ENCODE measurements at regions not wholly inside any gene's neighbourhood (a gene's known extent, or its start where the extent isn't known, plus 50 kb on each side); places are given as distances from the start of the nearest gene placed in this dataset.
A peak's percentile ranks its signal among the peaks of the same experiment; 100 is the strongest.

DNA sequence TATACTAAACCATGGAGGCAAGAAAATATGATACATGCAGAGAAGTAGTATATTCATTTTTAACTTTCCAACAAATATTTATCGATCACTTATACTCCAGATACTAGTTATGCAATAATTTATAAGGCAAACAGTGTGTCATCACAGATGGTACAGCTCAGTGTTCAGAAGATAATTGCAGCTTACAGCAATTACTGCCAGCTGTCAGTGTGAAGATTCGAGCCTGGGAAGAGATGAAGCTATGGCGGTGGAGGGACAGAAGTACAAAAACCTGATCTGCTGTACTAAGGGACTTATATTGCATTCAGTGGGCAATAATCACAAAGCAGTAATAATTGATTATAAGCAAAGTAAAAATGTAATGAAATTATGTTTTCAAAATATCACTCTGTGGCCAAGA, 170.6 kb upstream of the EPHA3 start:
- H3K9me2 ChIP-seq (ENCODE audit: insufficient read depth, low read length) = no peaks in the 10 kb centered on the region
- H3F3A ChIP-seq (ENCODE audit: insufficient read depth, low read length, poor library complexity, severe bottlenecking) = no peaks in the 10 kb centered on the region
- H2AFZ ChIP-seq (ENCODE audit: low read depth, low read length) = no peak overlapping the region
- no peaks in the 10 kb centered on the region for H3K9me3 ChIP-seq (ENCODE audit: low read length)
- H3K79me2 ChIP-seq (replicated peaks; ENCODE audit: insufficient read depth, low read length) = no peaks in the 10 kb centered on the region
- H3K9ac ChIP-seq (ENCODE audit: low read length) = no peak overlapping the region
- H3K36me3 ChIP-seq (ENCODE audit: insufficient read depth, low read length) = no peaks in the 10 kb centered on the region
- no peaks in the 10 kb centered on the region for H4K20me1 ChIP-seq (ENCODE audit: insufficient read depth)
- H3K27me3 ChIP-seq (ENCODE audit: insufficient read depth, low read depth, low read length) = no peaks in the 10 kb centered on the region
- TF ChIP-seq EP300 (conservative IDR thresholded peaks at IDR 0.05; ENCODE audit: poor library complexity, severe bottlenecking) (peak; percentile 19), POLR2AphosphoS5 (IDR thresholded peaks at IDR 0.05) (peak; percentile 52), MXI1 (conservative IDR thresholded peaks at IDR 0.05; ENCODE audit: poor library complexity, severe bottlenecking) (no peak)
- peak overlapping the region; percentile 38 for H3K27ac ChIP-seq (ENCODE audit: low read length)
- no peak overlapping the region for H3K4me2 ChIP-seq (ENCODE audit: low read length)
- H3K4me3 ChIP-seq (ENCODE audit: low read length) = no peak overlapping the region

DNA sequence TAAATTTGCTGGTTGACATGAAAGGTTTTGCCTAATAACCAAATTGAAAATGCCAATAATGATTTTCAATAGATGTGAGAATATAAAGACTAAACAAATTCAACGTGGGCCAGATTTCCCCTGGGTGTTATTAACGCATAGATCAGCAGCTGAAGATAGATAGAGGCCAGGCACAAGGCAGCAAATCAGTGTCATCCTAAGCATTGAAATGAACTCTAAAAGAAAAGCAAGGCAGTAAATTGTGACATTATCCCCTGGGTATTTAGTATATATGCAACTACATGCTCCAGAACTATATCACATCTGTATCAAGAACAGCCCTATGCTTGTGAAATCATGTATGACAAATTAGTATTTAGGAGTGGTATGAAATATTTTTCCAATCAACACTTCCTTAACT, 167.1 kb upstream of the EPHA3 start:
- H3K9me2 ChIP-seq (ENCODE audit: insufficient read depth, low read length) = no peaks in the 10 kb centered on the region
- no peaks in the 10 kb centered on the region for H3K79me2 ChIP-seq (replicated peaks; ENCODE audit: insufficient read depth, low read length)
- no peak overlapping the region for H2AFZ ChIP-seq (ENCODE audit: low read depth, low read length)
- TF ChIP-seq EZH2 (IDR thresholded peaks at IDR 0.05; ENCODE audit: borderline replicate concordance, insufficient read depth, low read length, poor library complexity, severe bottlenecking) (no peak), POLR2AphosphoS5 (IDR thresholded peaks at IDR 0.05) (no peak), SMC3 (conservative IDR thresholded peaks at IDR 0.05; ENCODE audit: poor library complexity) (no peak), MXI1 (conservative IDR thresholded peaks at IDR 0.05; ENCODE audit: poor library complexity, severe bottlenecking) (no peak), EP300 (conservative IDR thresholded peaks at IDR 0.05; ENCODE audit: poor library complexity, severe bottlenecking) (no peak), TAF1 (IDR thresholded peaks at IDR 0.05; ENCODE audit: low read depth) (no peak)
- TF ChIP-seq, protein P1, sequence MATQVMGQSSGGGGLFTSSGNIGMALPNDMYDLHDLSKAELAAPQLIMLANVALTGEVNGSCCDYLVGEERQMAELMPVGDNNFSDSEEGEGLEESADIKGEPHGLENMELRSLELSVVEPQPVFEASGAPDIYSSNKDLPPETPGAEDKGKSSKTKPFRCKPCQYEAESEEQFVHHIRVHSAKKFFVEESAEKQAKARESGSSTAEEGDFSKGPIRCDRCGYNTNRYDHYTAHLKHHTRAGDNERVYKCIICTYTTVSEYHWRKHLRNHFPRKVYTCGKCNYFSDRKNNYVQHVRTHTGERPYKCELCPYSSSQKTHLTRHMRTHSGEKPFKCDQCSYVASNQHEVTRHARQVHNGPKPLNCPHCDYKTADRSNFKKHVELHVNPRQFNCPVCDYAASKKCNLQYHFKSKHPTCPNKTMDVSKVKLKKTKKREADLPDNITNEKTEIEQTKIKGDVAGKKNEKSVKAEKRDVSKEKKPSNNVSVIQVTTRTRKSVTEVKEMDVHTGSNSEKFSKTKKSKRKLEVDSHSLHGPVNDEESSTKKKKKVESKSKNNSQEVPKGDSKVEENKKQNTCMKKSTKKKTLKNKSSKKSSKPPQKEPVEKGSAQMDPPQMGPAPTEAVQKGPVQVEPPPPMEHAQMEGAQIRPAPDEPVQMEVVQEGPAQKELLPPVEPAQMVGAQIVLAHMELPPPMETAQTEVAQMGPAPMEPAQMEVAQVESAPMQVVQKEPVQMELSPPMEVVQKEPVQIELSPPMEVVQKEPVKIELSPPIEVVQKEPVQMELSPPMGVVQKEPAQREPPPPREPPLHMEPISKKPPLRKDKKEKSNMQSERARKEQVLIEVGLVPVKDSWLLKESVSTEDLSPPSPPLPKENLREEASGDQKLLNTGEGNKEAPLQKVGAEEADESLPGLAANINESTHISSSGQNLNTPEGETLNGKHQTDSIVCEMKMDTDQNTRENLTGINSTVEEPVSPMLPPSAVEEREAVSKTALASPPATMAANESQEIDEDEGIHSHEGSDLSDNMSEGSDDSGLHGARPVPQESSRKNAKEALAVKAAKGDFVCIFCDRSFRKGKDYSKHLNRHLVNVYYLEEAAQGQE (IDR thresholded peaks at IDR 0.05; ENCODE audit: borderline replicate concordance) = no peak
- TF ChIP-seq, protein P2, sequence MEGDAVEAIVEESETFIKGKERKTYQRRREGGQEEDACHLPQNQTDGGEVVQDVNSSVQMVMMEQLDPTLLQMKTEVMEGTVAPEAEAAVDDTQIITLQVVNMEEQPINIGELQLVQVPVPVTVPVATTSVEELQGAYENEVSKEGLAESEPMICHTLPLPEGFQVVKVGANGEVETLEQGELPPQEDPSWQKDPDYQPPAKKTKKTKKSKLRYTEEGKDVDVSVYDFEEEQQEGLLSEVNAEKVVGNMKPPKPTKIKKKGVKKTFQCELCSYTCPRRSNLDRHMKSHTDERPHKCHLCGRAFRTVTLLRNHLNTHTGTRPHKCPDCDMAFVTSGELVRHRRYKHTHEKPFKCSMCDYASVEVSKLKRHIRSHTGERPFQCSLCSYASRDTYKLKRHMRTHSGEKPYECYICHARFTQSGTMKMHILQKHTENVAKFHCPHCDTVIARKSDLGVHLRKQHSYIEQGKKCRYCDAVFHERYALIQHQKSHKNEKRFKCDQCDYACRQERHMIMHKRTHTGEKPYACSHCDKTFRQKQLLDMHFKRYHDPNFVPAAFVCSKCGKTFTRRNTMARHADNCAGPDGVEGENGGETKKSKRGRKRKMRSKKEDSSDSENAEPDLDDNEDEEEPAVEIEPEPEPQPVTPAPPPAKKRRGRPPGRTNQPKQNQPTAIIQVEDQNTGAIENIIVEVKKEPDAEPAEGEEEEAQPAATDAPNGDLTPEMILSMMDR (IDR thresholded peaks at IDR 0.05; ENCODE audit: poor library complexity, severe bottlenecking) = no peak
- H3K4me2 ChIP-seq (ENCODE audit: low read length) = no peak overlapping the region
- H3K4me3 ChIP-seq (ENCODE audit: low read length) = no peak overlapping the region
- H3K27ac ChIP-seq (ENCODE audit: low read length) = peak overlapping the region; percentile 38
- H3F3A ChIP-seq (ENCODE audit: insufficient read depth, low read length, poor library complexity, severe bottlenecking) = no peaks in the 10 kb centered on the region
- no peaks in the 10 kb centered on the region for H4K20me1 ChIP-seq (ENCODE audit: insufficient read depth)
- H3K36me3 ChIP-seq (ENCODE audit: insufficient read depth, low read length) = no peaks in the 10 kb centered on the region
- H3K27me3 ChIP-seq (ENCODE audit: insufficient read depth, low read depth, low read length) = no peaks in the 10 kb centered on the region
- no peaks in the 10 kb centered on the region for H3K9me3 ChIP-seq (ENCODE audit: low read length)
- no peak overlapping the region for H3K9ac ChIP-seq (ENCODE audit: low read length)

DNA sequence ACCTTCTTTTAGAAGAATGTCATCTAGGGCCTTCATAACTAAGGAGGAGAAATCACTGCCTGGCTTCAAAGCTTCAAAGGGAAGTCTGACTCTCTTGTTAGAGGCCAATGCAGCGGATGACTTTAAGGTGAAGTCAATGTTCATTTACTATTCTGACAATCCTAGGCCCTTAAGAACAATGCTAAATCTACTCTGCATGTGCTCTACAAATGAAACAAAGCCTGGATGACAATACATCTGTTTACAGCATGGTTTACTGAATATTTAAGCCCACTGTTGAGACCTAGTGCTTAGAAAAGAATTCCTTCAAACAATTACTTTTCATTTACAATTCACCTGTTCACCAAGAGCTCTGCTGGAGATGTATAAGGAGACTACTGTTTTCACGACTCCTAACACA, 160.4 kb upstream of the EPHA3 start:
- H3K27ac ChIP-seq (ENCODE audit: low read length) = no peak overlapping the region
- no peaks in the 10 kb centered on the region for H3F3A ChIP-seq (ENCODE audit: insufficient read depth, low read length, poor library complexity, severe bottlenecking)
- H3K79me2 ChIP-seq (replicated peaks; ENCODE audit: insufficient read depth, low read length) = no peaks in the 10 kb centered on the region
- TF ChIP-seq TAF1 (IDR thresholded peaks at IDR 0.05; ENCODE audit: low read depth) (no peak), SMC3 (conservative IDR thresholded peaks at IDR 0.05; ENCODE audit: poor library complexity) (no peak), EZH2 (IDR thresholded peaks at IDR 0.05; ENCODE audit: borderline replicate concordance, insufficient read depth, low read length, poor library complexity, severe bottlenecking) (no peak), POLR2AphosphoS5 (IDR thresholded peaks at IDR 0.05) (no peak), EP300 (conservative IDR thresholded peaks at IDR 0.05; ENCODE audit: poor library complexity, severe bottlenecking) (no peak), RAD21 (conservative IDR thresholded peaks at IDR 0.05) (no peak), MXI1 (conservative IDR thresholded peaks at IDR 0.05; ENCODE audit: poor library complexity, severe bottlenecking) (no peak)
- TF ChIP-seq, protein P1 (IDR thresholded peaks at IDR 0.05; ENCODE audit: borderline replicate concordance) = no peak
- TF ChIP-seq, protein P2 (IDR thresholded peaks at IDR 0.05; ENCODE audit: poor library complexity, severe bottlenecking) = no peak
- H3K9me2 ChIP-seq (ENCODE audit: insufficient read depth, low read length) = no peaks in the 10 kb centered on the region
- H3K27me3 ChIP-seq (ENCODE audit: insufficient read depth, low read depth, low read length) = no peaks in the 10 kb centered on the region
- no peak overlapping the region for H3K4me3 ChIP-seq (ENCODE audit: low read length)
- no peaks in the 10 kb centered on the region for H3K36me3 ChIP-seq (ENCODE audit: insufficient read depth, low read length)
- no peak overlapping the region for H2AFZ ChIP-seq (ENCODE audit: low read depth, low read length)
- no peak overlapping the region for H3K9ac ChIP-seq (ENCODE audit: low read length)
- H3K4me2 ChIP-seq (ENCODE audit: low read length) = no peak overlapping the region
- H4K20me1 ChIP-seq (ENCODE audit: insufficient read depth) = no peaks in the 10 kb centered on the region
- no peaks in the 10 kb centered on the region for H3K9me3 ChIP-seq (ENCODE audit: low read length)

All from neural cell (in vitro differentiated cells).